Esophagus muscularis mucosa (tissue), 4 donors: ENCODE measurements at regions not wholly inside any gene's neighbourhood (a gene's known extent, or its start where the extent isn't known, plus 50 kb on each side); places are given as distances from the start of the nearest gene placed in this dataset.

Experiments used
- DNase-seq: peaks from one replicate; pipeline ENCODE4 v3.0.0-alpha.2; 2017; ENCODE audit errors: extremely low spot score
- H3K27ac ChIP-seq, 4 donors: fragments of 200-600 bp; sonication (generic); replicated peaks in 1 of 4; 1 replicate in 3 of 4; 2 replicates in 1 of 4; pipeline ENCODE4 v1.5.1; 2016 to 2019; ENCODE audit warnings: mild to moderate bottlenecking in 1 of 4
- H3K27me3 ChIP-seq, 4 donors: fragments of 200-600 bp; sonication (generic); one replicate each; pipeline versions ENCODE4 v1.5.1 to v1.6.0; 2016 to 2019
- H3K36me3 ChIP-seq, 4 donors: fragments of 200-600 bp; sonication (generic); one replicate each; pipeline ENCODE4 v1.5.1; 2016 to 2019
- H3K4me1 ChIP-seq, 4 donors: fragments of 200-600 bp; sonication (generic); one replicate each; pipeline ENCODE4 v1.5.1; 2016 to 2019
- H3K4me3 ChIP-seq, 4 donors: fragments of 200-600 bp; sonication (generic); 1 replicate in 2 of 4; 2 replicates in 2 of 4; pipeline ENCODE4 v1.5.1; 2016 to 2019; ENCODE audit warnings: mild to moderate bottlenecking in 4 of 4, moderate library complexity in 1 of 4
- H3K9me3 ChIP-seq, 4 donors: fragments of 200-600 bp; sonication (generic); 1 replicate in 3 of 4; 2 replicates in 1 of 4; pipeline ENCODE4 v1.5.1; 2016 to 2019
- EP300 ChIP-seq: sonication (generic); formaldehyde crosslinking; IDR thresholded peaks from one replicate; pipeline ENCODE4 v1.6.1; 2017; ENCODE audit warnings: antibody characterized with exemption
- POLR2A ChIP-seq: fragments of 450-650 bp; IDR thresholded peaks from one replicate; pipeline ENCODE4 v1.6.1; 2017; ENCODE audit warnings: antibody characterized with exemption, moderate library complexity, mild to moderate bottlenecking, low read depth
- POLR2AphosphoS5 ChIP-seq, 2 donors: sonication (generic); formaldehyde crosslinking; IDR thresholded peaks; one replicate each; pipeline ENCODE4 v1.6.1; 2017; ENCODE audit warnings: antibody characterized with exemption in 2 of 2
- WGBS: methylation state at CpG from one replicate; pipeline ENCODE4 v1.1.5; 2018; 5-methylcytosine and 5-hydroxymethylcytosine counted together
- intact Hi-C: fragments of 100-400 bp; cut with DNase I; formaldehyde crosslinking; loops from one replicate; pipeline ENCODE4 v1.15.1; 2023
- TF ChIP-seq, protein P1 (sequence below), 3 experiments: fragments of 200-600 bp in 2 of 3; fragments of 450-650 bp in 1 of 3; sonication (generic) in 2 of 3; IDR thresholded peaks; one replicate each; pipeline ENCODE4 v1.5.1; 2017 to 2019; ENCODE audit warnings: antibody characterized with exemption in 3 of 3, mild to moderate bottlenecking in 2 of 3, moderate library complexity in 1 of 3

DNA sequence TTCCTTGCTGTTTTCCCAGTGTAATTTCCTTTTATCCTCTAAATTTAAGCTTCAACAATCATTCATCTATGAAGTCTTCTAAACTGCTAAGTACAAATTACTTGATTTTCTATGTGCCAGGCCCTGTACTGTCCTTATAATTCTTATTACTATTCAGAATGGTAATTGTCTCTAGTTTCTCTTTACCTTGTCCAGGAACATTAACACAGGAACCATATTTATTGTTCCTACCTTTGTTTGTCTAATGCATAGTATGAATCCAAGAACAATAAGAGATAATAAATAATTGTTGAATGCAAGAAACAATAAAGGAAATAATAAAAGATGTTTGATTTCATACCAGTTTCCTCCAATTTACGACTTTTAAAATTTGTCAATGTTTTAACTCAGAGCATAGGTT, 1083.2 kb downstream of the ROBO2 start:
- DNase-seq = no peak
- Histone ChIP-seq H3K36me3 (no peaks in the 10 kb centered on the region), H3K9me3 (no peaks in the 10 kb centered on the region), H3K4me1 (no peaks in the 10 kb centered on the region), H3K4me3 (no peak overlapping the region), H3K27ac (no peak overlapping the region), H3K27me3 (no peaks in the 10 kb centered on the region)
- TF ChIP-seq EP300 = no peak
- no peak for TF ChIP-seq POLR2AphosphoS5 (IDR thresholded peaks at IDR 0.05)
- TF ChIP-seq, protein P1, sequence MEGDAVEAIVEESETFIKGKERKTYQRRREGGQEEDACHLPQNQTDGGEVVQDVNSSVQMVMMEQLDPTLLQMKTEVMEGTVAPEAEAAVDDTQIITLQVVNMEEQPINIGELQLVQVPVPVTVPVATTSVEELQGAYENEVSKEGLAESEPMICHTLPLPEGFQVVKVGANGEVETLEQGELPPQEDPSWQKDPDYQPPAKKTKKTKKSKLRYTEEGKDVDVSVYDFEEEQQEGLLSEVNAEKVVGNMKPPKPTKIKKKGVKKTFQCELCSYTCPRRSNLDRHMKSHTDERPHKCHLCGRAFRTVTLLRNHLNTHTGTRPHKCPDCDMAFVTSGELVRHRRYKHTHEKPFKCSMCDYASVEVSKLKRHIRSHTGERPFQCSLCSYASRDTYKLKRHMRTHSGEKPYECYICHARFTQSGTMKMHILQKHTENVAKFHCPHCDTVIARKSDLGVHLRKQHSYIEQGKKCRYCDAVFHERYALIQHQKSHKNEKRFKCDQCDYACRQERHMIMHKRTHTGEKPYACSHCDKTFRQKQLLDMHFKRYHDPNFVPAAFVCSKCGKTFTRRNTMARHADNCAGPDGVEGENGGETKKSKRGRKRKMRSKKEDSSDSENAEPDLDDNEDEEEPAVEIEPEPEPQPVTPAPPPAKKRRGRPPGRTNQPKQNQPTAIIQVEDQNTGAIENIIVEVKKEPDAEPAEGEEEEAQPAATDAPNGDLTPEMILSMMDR (IDR thresholded peaks at IDR 0.05) = no peak
- TF ChIP-seq POLR2A = no peak
- intact Hi-C loops = no loop called here
- WGBS = 79% methylated on average over 1 of the region's 1 CpG

DNA sequence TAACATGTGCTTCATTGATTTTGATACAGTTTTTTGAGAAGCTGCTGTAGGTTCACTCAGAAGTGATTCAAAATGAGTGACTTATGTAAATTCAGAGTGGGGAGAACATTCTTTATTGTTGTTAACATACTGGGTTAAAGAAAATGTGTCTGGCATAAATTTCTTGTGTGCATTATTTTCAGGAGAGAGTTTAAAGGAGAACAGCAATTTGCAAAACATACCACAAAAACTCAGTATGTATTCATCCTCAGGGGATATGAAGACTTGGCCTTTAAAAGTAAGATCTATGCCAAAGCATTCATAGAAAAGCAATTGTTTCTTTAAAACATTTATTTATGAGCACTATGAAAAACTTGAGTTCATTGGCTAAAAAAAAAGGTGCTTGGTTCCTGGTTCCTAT, 1089.8 kb downstream of the ROBO2 start:
- no peak for DNase-seq
- Histone ChIP-seq H3K27me3 (no peaks in the 10 kb centered on the region), H3K4me1 (no peaks in the 10 kb centered on the region), H3K9me3 (no peaks in the 10 kb centered on the region), H3K4me3 (no peak overlapping the region), H3K27ac (no peak overlapping the region), H3K36me3 (no peaks in the 10 kb centered on the region)
- TF ChIP-seq EP300 = no peak
- TF ChIP-seq, protein P1 (IDR thresholded peaks at IDR 0.05) = no peak
- no peak for TF ChIP-seq POLR2A
- TF ChIP-seq POLR2AphosphoS5 (IDR thresholded peaks at IDR 0.05) = no peak
- intact Hi-C loops = no loop called here

DNA sequence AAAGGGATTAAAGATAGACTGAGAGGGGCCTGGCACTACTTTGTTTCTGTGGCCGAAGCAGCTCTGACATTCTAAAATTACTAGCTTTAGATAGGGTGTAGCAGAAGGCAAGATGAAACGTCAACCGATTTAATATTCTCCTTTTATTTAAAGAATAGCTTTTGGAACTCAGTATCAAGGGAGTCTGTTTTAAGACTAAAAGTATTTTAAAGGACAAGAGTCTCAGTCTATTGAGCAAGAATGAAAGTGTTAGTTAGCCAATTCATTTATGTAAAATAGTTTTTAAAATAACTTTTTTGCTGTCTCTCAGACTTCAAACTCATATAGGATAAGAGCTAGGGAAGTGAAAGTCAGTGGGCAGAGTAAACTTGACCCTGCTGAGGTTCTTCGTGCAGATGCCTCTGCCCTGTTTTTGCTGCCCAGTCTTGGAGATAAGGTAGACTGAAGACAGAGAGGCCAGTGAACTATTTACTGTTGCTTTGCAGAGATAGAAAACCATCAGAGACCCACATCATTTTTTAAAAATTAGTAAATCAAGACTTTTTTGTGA, 1090.9 kb downstream of the ROBO2 start:
- intact Hi-C loops = no loop called here
- H3K27me3 ChIP-seq = no peaks in the 10 kb centered on the region
- WGBS = 84% methylated on average over 4 of the region's 4 CpGs

DNA sequence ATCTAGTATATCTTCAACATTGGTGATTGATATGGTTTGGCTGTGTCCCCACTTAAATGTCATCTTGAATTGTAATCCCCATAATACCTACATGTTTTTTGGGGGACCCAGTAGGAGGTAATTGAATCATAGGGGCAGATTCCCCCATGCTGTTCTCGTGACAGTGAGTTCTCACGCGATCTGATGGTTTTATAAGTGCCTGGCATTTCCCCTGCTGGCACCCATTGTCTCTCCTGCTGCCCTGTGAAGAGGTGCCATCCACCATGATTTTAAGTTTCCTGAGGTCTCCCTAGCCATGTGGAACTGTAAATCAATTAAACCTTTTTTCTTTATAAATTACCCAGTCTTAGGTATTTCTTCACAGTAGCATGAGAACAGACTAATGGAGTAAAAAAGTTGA, 1094.6 kb downstream of the ROBO2 start:
- no peaks in the 10 kb centered on the region for H3K27me3 ChIP-seq
- 96% methylated on average over 3 of the region's 3 CpGs for WGBS
- H3K9me3 ChIP-seq = no peaks in the 10 kb centered on the region
- intact Hi-C loops = no loop called here
- no peaks in the 10 kb centered on the region for H3K36me3 ChIP-seq
- no peak overlapping the region for H3K27ac ChIP-seq
- no peaks in the 10 kb centered on the region for H3K4me1 ChIP-seq
- no peak for DNase-seq
- no peak overlapping the region for H3K4me3 ChIP-seq
- TF ChIP-seq EP300 = no peak
- TF ChIP-seq POLR2A = no peak
- TF ChIP-seq POLR2AphosphoS5 (IDR thresholded peaks at IDR 0.05) = no peak
- TF ChIP-seq, protein P1 (IDR thresholded peaks at IDR 0.05) = no peak

More for the DNA sequence above, 1090.9 kb downstream of the ROBO2 start:
- no peaks in the 10 kb centered on the region for H3K36me3 ChIP-seq
- H3K4me3 ChIP-seq = no peak overlapping the region
- TF ChIP-seq, protein P1 (IDR thresholded peaks at IDR 0.05) = no peak
- TF ChIP-seq POLR2A = no peak
- no peak for TF ChIP-seq POLR2AphosphoS5 (IDR thresholded peaks at IDR 0.05)
- TF ChIP-seq EP300 = no peak
- no peaks in the 10 kb centered on the region for H3K9me3 ChIP-seq
- H3K4me1 ChIP-seq = no peaks in the 10 kb centered on the region
- DNase-seq = no peak
- no peak overlapping the region for H3K27ac ChIP-seq

DNA sequence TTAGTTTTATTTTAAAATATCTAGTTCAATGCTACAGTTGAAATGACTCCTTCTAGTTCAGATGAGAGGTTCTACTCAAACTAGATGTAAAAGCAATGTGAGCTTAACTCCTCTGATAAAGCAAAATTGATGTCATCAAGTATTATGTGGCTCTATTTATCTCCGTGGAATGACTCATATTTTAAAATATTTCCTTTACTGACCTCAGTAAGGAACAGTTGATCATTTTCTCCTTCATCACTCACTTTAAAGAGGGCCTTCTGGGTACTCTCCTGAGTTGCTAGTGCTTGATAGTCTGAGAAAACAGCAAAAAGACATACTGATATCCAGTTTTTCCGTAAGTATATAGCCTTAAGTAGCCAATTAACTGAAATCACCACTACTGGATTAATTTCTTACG, 1099.3 kb downstream of the ROBO2 start:
- Histone ChIP-seq H3K4me1 (no peaks in the 10 kb centered on the region), H3K9me3 (no peaks in the 10 kb centered on the region), H3K4me3 (no peak overlapping the region), H3K36me3 (no peaks in the 10 kb centered on the region), H3K27me3 (no peaks in the 10 kb centered on the region), H3K27ac (no peak overlapping the region)
- intact Hi-C loops = no loop called here
- no peak for TF ChIP-seq POLR2A
- no peak for TF ChIP-seq EP300
- TF ChIP-seq, protein P1 (IDR thresholded peaks at IDR 0.05) = no peak
- no peak for TF ChIP-seq POLR2AphosphoS5 (IDR thresholded peaks at IDR 0.05)
- no peak for DNase-seq
- WGBS = 75% methylated on average over 3 of the region's 3 CpGs
